HG03342 (cell line): ENCODE measurements at regions not wholly inside any gene's neighbourhood (a gene's known extent, or its start where the extent isn't known, plus 50 kb on each side); places are given as distances from the start of the nearest gene placed in this dataset.
A peak's percentile ranks its signal among the peaks of the same experiment; 100 is the strongest.

ENCODE experiments used
- ATAC-seq: cut with Tn5 transposase; IDR thresholded peaks from one replicate; pipeline ENCODE4 v1.9.1; 2021; ENCODE audit warnings: mild to moderate bottlenecking, moderate library complexity; ENCODE audit not compliant: unreplicated experiment

GRCh38 chr7:18151422-18151821 lies 123.8 kb upstream of the PRPS1L1 start:
- ATAC-seq, result no peak

GRCh38 chr7:18153183-18153748 lies 125.6 kb upstream of the PRPS1L1 start:
- no peak for ATAC-seq

GRCh38 chr7:18154726-18155125 lies 127.1 kb upstream of the PRPS1L1 start:
- ATAC-seq, result no peak

GRCh38 chr7:18157233-18157632 lies 129.6 kb upstream of the PRPS1L1 start:
- ATAC-seq, result no peak

- ATAC-seq, result no peak
These were observed 135.0 kb upstream of the PRPS1L1 start for GRCh38 chr7:18162657-18163056.

GRCh38 chr7:18163091-18163490 lies 135.4 kb upstream of the PRPS1L1 start:
- ATAC-seq, result no peak

GRCh38 chr7:18165166-18165565 lies 137.5 kb upstream of the PRPS1L1 start:
- no peak for ATAC-seq

- ATAC-seq, result no peak
These were observed 138.4 kb upstream of the PRPS1L1 start for GRCh38 chr7:18166002-18166401.

- ATAC-seq, result no peak
These were observed 140.2 kb upstream of the PRPS1L1 start for GRCh38 chr7:18167815-18168214.

- no peak for ATAC-seq
These were observed 147.3 kb upstream of the PRPS1L1 start for GRCh38 chr7:18174996-18175395.

GRCh38 chr7:18175801-18176450 lies 148.3 kb upstream of the PRPS1L1 start:
- ATAC-seq, result no peak

GRCh38 chr7:18177129-18177814 lies 149.6 kb upstream of the PRPS1L1 start:
- no peak for ATAC-seq

GRCh38 chr7:18177815-18178660 lies 150.4 kb upstream of the PRPS1L1 start:
- ATAC-seq, result peak; percentile 89

GRCh38 chr7:18179093-18179492 lies 151.4 kb upstream of the PRPS1L1 start:
- ATAC-seq, result no peak

GRCh38 chr7:18180685-18181084 lies 153.0 kb upstream of the PRPS1L1 start:
- ATAC-seq, result no peak

- ATAC-seq, result no peak
These were observed 162.0 kb upstream of the PRPS1L1 start for GRCh38 chr7:18189500-18190126.

GRCh38 chr7:18191341-18191740 lies 163.7 kb upstream of the PRPS1L1 start:
- no peak for ATAC-seq

- ATAC-seq, result no peak
These were observed 164.4 kb upstream of the PRPS1L1 start for GRCh38 chr7:18191862-18192625.

GRCh38 chr7:18194616-18195015 lies 167.0 kb upstream of the PRPS1L1 start:
- no peak for ATAC-seq

- ATAC-seq, result no peak
These were observed 169.0 kb upstream of the PRPS1L1 start for GRCh38 chr7:18196638-18197037.
